Spleen (tissue), 11 donors: ENCODE measurements at regions not wholly inside any gene's neighbourhood (a gene's known extent, or its start where the extent isn't known, plus 50 kb on each side); places are given as distances from the start of the nearest gene placed in this dataset.

Experiments
- DNase-seq: peaks from one replicate; pipeline ENCODE4 v3.0.0-alpha.2; 2020
- H3K27ac ChIP-seq, 8 donors: fragments of 200-600 bp; sonication (generic) in 7 of 8; 1 replicate in 4 of 8; 2 replicates in 4 of 8; pipeline versions ENCODE4 v1.5.0 to v1.8.0; 2016 to 2021; ENCODE audit warnings: inconsistent platforms in 4 of 8, mild to moderate bottlenecking in 4 of 8, moderate library complexity in 1 of 8
- H3K27me3 ChIP-seq, 7 donors: fragments of 200-600 bp; sonication (generic) in 6 of 7; replicated peaks in 1 of 7; 1 replicate in 4 of 7; 2 replicates in 3 of 7; pipeline versions ENCODE4 v1.5.0 to v1.8.0; 2016 to 2021; ENCODE audit warnings: inconsistent platforms in 3 of 7, mild to moderate bottlenecking in 1 of 7
- H3K36me3 ChIP-seq, 6 donors: fragments of 200-600 bp; sonication (generic) in 5 of 6; 1 replicate in 4 of 6; 2 replicates in 2 of 6; pipeline versions ENCODE4 v1.5.0 to v1.8.0; 2016 to 2021; ENCODE audit warnings: inconsistent platforms in 2 of 6
- H3K4me1 ChIP-seq, 6 donors: fragments of 200-600 bp; sonication (generic) in 5 of 6; 1 replicate in 3 of 6; 2 replicates in 3 of 6; pipeline versions ENCODE4 v1.5.0 to v1.8.0; 2016 to 2021; ENCODE audit warnings: inconsistent platforms in 3 of 6
- H3K4me3 ChIP-seq, 8 donors: fragments of 200-600 bp; sonication (generic) in 7 of 8; 1 replicate in 4 of 8; 2 replicates in 4 of 8; pipeline versions ENCODE4 v1.5.0 to v1.8.0; 2016 to 2021; ENCODE audit warnings: inconsistent platforms in 4 of 8, mild to moderate bottlenecking in 4 of 8, moderate library complexity in 2 of 8
- H3K9me3 ChIP-seq, 8 donors: fragments of 200-600 bp; sonication (generic) in 7 of 8; 1 replicate in 4 of 8; 2 replicates in 4 of 8; pipeline versions ENCODE4 v1.5.0 to v1.8.0; 2016 to 2021; ENCODE audit warnings: inconsistent platforms in 4 of 8
- CTCF ChIP-seq, 11 experiments: fragments of 200-600 bp in 7 of 11; fragments of 450-650 bp in 4 of 11; sonication (generic) in 4 of 11; IDR thresholded peaks in 8 of 11; conservative IDR thresholded peaks in 3 of 11; 1 replicate in 7 of 11; 2 replicates in 4 of 11; pipeline versions ENCODE4 v1.4.0 to v1.8.0; 2016 to 2021; ENCODE audit warnings: antibody characterized with exemption in 11 of 11, inconsistent platforms in 4 of 11, mild to moderate bottlenecking in 1 of 11
- POLR2A ChIP-seq, 3 donors: fragments of 450-650 bp; IDR thresholded peaks; one replicate each; pipeline ENCODE4 v1.5.1; 2017; ENCODE audit warnings: antibody characterized with exemption in 3 of 3, mild to moderate bottlenecking in 1 of 3
- POLR2AphosphoS5 ChIP-seq, 3 donors: sonication (generic); formaldehyde crosslinking; IDR thresholded peaks; one replicate each; pipeline ENCODE4 v1.5.1; 2017; ENCODE audit warnings: antibody characterized with exemption in 3 of 3
- WGBS, 5 donors: extraction: QIAGEN DNeasy Blood & Tissue Kit in 3 of 5; methylation state at CpG; one replicate each; pipeline versions ENCODE4 v1.1.5 to v1.1.7; 2013 to 2018; 5-methylcytosine and 5-hydroxymethylcytosine counted together
- intact Hi-C: fragments of 100-400 bp; cut with DNase I; formaldehyde crosslinking; loops from one replicate; pipeline ENCODE4 v1.15.0; 2023; ENCODE audit warnings: low total_unique reads
- donor health status: healthy with polysubstance abuse.
- donor health status: DM: no; HTN: no; CAD: no; lungs with moderate emphysema.
- donor health status: DM: no; HTN: no; CAD: no.
- donor health status: Bipolar disorder and iron deficiency.
- donor health status: healthy.
- donor health status: DM: no; HTN: no; CAD: no.
- donor health status: DM: yes; HTN: yes; CAD: no.

GRCh38 chr3:168248383-168249204 lies 152.9 kb upstream of the GOLIM4 start:
- Histone ChIP-seq H3K27ac (no peak overlapping the region), H3K4me3 (peak overlapping the region in 7 of 8 donors; percentile 3 to 76 (median 51)), H3K4me1 (peaks cover 5 to 26% (median 22%) of the 10 kb centered on the region in 6 donors), H3K27me3 (peaks cover 0 to 59% (median 23%) of the 10 kb centered on the region in 7 donors), H3K36me3 (no peaks in the 10 kb centered on the region), H3K9me3 (no peaks in the 10 kb centered on the region)
- TF ChIP-seq POLR2A (IDR thresholded peaks at IDR 0.05) (no peak), POLR2AphosphoS5 (IDR thresholded peaks at IDR 0.05) (no peak), CTCF (IDR thresholded peaks at IDR 0.05 in 8 of 11, conservative IDR thresholded peaks at IDR 0.05 in 3 of 11) (no peak)
- intact Hi-C loops, result no loop called here
- 1 to 3% (median 1%) methylated on average over 27 of the region's 27 CpGs for WGBS, 5 donors
- peak; percentile 59 for DNase-seq

- intact Hi-C loops, result no loop called here
- WGBS, 5 donors, result 76 to 89% (median 86%) methylated on average over 5 of the region's 5 CpGs
- Histone ChIP-seq H3K4me3 (no peak overlapping the region), H3K27me3 (peaks cover 0 to 19% (median 0%) of the 10 kb centered on the region in 7 donors), H3K4me1 (no peaks in the 10 kb centered on the region), H3K27ac (no peak overlapping the region), H3K9me3 (no peaks in the 10 kb centered on the region), H3K36me3 (no peaks in the 10 kb centered on the region)
- TF ChIP-seq CTCF (IDR thresholded peaks at IDR 0.05 in 8 of 11, conservative IDR thresholded peaks at IDR 0.05 in 3 of 11) (no peak), POLR2A (IDR thresholded peaks at IDR 0.05) (no peak), POLR2AphosphoS5 (IDR thresholded peaks at IDR 0.05) (no peak)
- DNase-seq, result no peak
Observed at GRCh38 chr3:168241156-168241555, 145.4 kb upstream of the GOLIM4 start.

GRCh38 chr3:168239287-168239686 lies 143.6 kb upstream of the GOLIM4 start:
- DNase-seq, result no peak
- no peaks in the 10 kb centered on the region for H3K4me1 ChIP-seq
- H3K27ac ChIP-seq, result no peak overlapping the region
- no peak for TF ChIP-seq POLR2A (IDR thresholded peaks at IDR 0.05)
- no peak for TF ChIP-seq POLR2AphosphoS5 (IDR thresholded peaks at IDR 0.05)
- no peak for TF ChIP-seq CTCF (IDR thresholded peaks at IDR 0.05 in 8 of 11, conservative IDR thresholded peaks at IDR 0.05 in 3 of 11)
- no peak overlapping the region for H3K4me3 ChIP-seq
- WGBS, 5 donors, result 15 to 60% (median 21%) methylated on average over 1 of the region's 1 CpG
- peaks cover 0 to 11% (median 0%) of the 10 kb centered on the region in 7 donors for H3K27me3 ChIP-seq
- no peaks in the 10 kb centered on the region for H3K9me3 ChIP-seq
- intact Hi-C loops, result no loop called here
- H3K36me3 ChIP-seq, result no peaks in the 10 kb centered on the region

GRCh38 chr3:168233001-168233400 lies 137.3 kb upstream of the GOLIM4 start:
- Histone ChIP-seq H3K9me3 (no peaks in the 10 kb centered on the region), H3K36me3 (no peaks in the 10 kb centered on the region), H3K4me3 (no peak overlapping the region), H3K27ac (no peak overlapping the region), H3K4me1 (no peaks in the 10 kb centered on the region), H3K27me3 (no peaks in the 10 kb centered on the region)
- DNase-seq, result no peak
- intact Hi-C loops, result no loop called here
- WGBS, 5 donors, result 91 to 100% (median 95%) methylated on average over 1 of the region's 1 CpG
- TF ChIP-seq POLR2AphosphoS5 (IDR thresholded peaks at IDR 0.05) (no peak), POLR2A (IDR thresholded peaks at IDR 0.05) (no peak), CTCF (IDR thresholded peaks at IDR 0.05 in 8 of 11, conservative IDR thresholded peaks at IDR 0.05 in 3 of 11) (no peak)
